ENCODE measurements at regions not wholly inside any gene's neighbourhood (a gene's known extent, or its start where the extent isn't known, plus 50 kb on each side); places are given as distances from the start of the nearest gene placed in this dataset.

DNA sequence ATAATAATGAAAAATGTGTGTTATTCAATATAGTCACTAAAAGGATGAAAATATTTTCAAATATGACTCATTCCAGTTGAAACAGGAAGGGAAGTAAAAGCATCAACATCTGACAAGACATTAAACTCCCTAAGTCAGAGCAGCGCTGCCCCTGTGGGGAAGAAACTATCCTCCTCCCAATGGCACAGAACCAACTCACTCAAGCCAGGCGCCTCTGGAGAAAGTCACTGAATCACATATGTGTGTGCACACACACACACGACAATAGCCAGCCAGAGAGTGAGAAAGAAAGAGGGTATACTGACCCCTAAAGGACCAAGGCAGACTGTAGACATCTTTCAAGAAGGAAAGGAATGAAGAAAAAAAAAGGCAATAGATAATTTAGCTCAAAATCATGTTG, 126.9 kb downstream of the SETD4 start:
- DNase-seq, result peak in 1 of 2 experiments; percentile 46

DNA sequence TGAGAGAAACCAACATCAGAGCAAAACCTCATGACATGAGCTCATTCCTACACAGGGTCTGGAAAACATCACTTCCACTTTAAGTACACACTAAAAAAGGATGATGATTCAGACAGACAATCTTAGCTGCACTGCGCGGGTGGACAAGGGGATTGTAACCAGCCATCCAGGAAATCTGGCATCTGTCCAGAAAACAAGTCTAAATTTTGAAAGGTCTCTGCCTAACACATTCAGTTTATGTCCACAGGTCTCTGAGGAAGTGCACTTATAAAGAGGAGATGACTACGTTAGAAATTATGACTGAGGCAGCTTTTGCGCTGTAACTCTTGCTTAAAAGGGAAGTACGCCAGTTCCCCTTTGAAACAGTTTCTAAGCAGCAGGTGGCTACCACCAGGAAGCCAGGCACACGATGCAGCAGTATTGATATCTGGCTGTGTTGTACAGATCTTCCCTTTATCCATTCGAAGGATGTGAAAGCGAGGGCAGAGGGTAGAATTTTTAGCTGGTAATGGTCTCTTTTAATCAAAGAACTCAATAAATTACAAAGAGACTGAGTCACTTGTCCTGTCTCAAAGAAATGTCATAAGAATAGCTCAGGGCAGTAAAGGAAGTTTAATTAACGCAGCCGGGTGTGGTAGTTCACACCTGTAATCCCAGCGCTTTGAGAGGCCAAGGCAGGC, 128.0 kb downstream of the SETD4 start:
- DNase-seq, result peak; percentile 42 to 68

DNA sequence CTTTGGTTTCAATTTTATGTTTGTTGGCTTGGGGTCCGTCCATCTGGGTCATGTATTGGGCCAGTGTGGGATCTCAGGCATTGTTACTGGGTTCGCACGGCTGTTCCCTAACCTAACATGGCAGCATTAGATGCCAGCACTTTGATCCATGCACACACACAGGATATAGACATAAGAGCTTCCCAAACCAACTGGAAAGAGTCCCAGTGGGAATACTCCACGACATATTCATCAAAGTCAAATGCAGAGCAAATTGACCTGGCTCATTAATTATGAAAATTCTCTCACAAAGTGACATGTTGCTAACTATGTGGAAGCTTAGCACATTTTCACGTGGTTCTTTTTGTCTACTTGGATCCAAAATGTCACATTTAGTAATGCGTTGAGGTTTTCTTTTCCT, 130.4 kb downstream of the SETD4 start:
- no peak for DNase-seq

DNA sequence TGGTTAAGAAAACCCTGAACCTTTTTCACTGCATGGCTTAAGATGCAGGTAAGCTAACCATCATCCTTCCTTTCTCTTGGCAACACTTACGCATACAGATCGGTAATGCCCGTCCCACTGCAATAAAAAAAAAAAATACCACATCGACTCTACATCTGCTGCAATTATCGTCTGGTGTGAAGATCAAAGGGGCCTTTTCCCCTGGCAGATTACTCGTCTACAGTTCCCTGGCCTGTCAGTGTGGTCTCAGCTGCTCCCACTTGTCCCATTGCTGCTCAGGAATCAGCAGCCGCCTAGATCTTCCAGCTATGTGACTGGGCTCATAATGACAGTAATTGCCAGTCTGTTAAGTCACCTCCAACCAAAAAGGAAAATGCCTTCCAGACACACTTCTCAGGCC, 133.1 kb downstream of the SETD4 start:
- DNase-seq, result no peak

DNA sequence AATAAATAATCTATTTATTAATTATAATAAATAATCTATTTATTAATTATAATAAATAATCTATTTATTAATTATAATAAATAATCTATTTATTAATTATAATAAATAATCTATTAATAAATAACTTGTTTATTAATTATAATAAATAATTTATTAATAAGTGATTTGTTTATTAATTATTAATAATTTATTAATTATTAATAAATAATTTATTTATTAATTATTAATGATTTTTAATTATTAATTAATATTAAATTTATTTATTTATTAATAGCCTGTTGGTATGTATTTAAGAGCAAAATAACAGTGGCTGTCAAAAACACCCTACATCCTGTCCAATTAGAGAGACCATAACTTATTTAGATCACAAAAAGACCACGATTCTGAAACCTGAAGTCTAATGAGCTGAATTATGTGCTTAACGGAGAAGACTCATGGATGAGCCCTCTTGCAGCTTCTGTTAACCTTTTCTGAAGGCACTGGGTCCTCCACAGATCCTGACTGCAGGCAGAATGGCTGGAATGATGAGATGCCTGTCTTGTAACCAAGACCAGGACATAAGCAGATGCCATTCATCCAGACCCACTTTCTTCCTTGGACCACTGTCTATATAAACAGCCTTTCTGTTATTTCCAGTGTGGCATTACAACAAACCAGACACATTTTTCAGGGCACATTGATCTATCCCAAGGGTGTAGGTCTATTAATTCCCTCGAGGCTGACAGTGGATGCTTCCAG, 134.2 kb downstream of the SETD4 start:
- DNase-seq, result no peak

DNA sequence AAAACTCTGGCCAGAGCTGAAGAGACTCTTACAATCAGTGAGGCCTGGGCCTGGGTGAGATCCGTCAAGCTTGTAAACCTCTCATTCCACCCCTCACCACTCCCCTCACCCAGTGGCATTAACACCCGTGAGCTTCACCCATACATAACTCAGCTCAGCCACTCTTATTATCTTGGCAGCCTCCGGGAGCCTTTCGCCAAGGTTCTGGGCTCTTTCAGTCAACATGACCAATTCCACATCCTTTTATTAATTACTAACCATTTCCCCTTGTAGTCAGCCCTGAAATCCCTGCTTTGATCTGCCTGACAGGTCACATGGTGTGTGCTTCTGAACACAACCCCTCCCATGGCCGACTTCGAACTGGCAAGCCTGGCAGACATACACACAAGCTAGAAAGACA, 134.8 kb downstream of the SETD4 start:
- no peak for DNase-seq

DNA sequence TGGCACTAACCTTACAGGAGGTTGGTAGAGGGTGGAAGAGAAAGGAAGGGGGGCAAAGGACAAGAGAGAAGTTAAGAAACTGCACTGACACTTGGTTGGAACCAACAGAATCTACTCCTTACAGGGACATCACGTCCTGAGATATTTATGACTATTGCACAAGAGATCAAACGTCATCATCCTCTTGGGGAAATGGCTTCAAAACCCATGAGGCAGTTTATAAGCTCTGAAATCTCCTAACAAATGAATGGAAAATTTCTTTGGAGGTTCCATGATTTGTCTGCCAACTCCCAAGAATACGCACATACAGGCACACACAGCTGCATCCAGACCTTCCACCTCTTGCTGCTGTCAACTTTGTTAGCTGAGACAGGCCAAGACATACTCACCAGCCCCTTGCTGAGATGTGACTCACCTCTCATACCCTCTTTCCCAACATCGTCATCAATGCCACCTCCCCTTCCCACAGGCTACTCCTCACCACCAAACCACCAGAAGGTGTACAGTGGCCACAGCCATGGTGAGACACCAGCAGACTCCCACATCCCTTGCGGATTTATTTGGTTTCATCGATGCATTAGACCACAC, 135.5 kb downstream of the SETD4 start:
- DNase-seq, result no peak

DNA sequence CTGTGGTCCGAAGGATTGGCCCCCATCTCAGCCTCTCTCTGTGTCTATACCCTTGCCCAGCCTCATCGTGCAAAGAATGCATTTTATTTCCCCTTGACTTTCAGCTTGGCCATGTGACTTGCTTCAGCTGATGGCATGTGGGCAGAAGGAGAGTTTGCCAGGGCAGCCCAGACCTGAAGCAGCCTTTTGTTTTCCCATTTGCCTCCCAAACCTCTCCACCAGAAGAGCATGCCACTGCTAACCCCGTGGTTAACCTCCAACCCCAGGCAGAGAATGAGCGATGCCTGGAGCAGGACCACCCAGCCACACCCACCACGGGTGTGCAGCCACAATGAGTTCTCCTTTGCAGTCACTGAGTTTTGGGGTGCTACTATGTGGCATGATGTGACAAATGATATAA, 136.4 kb downstream of the SETD4 start:
- no peak for DNase-seq

DNA sequence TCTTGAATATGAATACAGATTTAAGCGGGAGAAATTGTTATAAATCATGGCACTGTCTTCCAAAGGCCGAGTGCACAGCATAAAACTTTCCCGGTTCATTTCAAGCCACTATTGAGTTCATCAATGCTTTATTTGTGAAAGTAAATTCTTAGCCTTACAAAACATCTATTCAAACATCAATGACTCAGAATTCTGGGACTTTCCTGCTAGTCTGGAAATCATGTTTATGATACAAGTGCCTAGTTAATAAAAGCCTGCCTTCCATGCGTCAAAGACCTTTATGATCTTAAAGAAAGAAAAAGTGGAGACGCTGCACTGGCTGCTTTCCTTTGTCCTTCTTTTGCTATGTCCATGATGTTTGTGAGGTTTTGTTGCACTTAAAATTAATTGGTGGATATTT, 137.7 kb downstream of the SETD4 start:
- no peak for DNase-seq

DNA sequence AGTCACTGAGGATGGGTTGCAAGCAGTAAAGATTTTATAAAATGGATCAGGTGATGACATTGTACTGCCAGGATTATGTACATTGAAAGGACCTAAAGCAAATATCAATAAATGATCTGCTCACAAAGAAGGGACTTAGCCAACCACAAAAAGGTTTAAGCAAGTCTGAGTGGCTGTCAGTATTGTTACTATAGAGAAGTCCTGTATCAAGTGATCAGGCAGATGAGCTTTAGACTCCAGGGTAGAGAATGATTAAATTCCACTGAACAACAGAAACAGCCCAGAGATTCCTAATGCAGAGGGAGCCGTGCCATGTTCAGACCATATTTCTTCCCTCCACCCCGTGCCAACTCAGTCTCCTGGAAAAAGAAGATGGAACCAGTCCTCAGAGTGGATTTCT, 138.9 kb downstream of the SETD4 start:
- DNase-seq, result no peak

DNA sequence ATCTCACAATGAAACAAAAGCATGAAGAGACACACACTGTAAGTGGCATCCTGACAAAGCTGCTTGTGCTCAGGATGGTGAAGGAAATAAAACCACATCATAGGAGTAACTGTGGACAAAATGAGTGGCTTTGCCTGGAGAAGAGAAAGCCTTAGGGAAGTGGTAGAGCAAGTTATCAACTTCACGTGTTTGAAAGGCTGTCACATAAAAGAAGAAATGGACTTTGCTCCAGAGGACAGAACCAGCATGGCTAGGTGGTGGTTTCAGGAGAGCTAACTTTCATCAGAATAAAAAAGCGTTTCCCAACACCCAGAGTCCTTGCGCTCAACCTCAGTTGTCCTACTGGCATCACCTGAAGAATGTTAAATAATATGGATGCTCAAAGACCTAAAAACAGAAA, 139.9 kb downstream of the SETD4 start:
- no peak for DNase-seq

DNA sequence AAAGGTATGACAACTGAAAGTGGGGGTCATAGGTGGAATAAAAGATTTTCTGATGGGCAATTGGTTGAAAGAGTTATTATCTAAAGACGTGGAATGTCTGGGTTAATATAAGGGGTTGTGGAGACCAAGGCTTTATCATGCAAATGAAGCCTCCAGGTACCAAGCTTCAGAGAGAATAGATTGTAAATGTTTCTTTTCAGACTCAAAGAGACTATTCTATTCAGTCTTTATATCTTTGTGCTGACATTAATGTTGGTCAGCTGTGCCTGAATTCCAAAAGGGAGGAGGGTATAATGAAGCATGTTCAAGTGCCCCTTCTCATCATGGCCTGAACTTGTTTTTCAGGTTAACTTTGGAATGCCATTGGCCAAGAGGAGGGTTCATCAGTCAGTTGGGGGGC, 145.3 kb downstream of the SETD4 start:
- no peak for DNase-seq

DNA sequence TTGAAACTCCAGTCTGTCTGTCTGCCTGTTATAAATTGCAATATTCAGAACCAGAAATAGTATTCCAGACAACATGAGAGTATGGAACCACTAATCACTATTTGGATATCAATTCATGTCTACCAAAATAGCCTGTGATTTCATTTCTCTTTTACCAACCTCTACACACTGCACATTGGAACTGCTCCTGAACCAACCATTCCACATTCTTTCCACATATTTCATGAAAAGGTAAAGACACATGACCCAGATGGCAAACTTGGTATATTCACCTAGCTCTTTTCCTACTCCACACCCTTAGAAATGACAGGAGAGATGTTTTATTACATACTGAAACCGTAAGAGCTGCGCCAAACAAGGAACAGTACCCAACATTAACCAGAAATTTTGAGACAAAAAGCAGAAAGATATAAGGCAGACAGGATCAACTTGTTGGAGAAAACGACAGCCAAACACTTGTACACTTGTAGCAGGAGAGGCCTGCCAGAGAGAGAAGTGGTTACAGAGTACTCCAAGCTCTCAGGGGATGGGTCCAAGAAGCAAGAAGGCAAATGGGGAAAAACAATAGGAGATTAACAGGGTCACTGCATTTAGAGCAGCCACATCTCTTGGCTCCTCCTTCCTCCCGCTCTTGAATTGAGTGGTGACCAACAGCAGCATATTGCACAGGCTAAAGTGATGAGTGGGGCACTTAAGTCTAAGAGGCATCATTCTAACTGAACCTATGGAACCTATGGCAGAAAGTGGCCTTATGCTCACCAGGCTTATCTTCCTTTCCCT, 148.7 kb downstream of the SETD4 start:
- DNase-seq, result no peak

DNA sequence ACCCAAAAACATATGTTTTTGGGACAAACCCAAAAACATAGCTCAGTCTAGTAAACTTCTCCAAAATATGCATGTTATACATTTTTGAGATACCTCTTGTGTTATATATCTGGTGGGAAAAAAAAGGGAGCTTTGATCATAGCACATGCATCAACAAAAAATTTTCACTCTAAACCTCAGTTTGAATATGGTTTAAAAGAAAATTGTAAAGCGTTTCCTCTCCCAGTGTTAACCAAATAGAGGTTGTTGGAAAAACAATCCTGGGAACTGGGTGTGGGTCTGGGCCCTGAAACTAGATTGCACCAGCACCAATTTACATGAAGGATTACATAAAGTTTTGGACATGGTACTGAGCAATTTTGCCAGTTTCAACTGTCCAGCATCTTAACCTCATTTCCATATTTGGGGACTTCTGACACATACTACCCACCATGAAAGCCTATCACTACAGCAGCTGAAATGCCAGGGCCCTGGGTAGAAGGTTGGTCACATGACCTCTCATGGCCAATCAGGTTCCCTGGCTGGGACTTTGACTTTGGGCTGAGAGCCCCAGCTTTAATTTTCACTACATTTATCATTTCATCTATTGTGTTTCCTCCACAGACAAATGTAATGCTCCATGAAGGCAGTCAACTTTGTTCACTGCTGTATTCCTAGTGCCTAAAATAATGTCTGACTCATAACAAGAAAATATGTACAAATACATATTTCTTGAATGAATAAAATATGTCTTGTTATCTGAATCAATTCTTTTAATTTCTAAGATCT, 150.7 kb downstream of the SETD4 start:
- no peak for DNase-seq

DNA sequence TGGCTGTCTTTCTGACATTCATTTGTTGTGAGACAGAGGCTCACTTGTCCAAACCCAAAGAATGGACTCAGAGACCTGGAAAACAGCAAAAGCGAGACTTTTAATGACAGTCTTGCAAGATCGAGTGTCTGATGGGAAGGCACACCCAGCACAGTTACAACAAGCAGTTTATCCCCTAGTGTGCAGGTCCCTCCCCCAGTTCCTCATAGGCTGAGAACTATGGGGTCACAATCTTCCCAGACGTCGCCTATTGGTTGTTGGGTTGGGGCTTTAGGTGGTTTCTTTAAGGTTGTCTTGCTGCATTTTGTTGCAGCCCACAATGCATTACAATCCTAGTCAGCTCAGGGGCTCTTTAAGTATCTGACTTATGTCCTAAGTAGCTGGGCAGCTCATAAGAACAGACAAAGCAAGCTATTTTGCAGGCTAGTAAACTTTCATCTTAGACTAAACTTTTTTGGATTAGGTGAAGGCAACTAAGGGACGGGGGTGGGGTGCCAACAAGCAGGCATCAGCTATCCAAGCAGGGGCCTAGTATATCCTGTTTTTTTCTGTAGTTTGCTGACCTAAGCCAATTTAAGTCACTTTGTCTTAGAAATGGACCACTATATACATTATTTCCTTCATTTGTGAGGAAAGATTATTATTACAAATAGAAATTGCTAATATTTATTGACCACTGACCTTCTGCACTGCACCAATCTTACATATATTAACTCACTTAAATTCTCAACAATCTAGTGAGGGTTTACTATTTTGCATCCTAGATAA, 151.8 kb downstream of the SETD4 start:
- no peak for DNase-seq

DNA sequence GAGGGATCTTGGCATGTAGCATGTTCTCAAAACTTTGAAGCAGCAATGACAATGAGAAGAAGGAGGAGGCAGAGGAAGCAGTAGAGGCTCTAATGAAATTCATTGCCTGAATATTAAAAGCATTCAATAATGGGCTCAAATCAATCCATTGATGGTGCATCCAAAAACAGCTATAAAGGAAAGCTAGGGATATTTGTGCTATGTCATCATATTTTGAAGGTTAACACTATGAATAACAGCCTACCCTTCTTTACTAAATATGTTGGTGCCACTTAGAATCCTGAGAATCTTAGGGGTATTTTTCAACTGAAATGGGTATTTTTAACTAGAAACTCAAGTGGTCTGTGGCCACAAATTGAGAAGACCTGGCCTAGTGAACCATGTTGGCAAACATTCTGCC, 153.7 kb downstream of the SETD4 start:
- no peak for DNase-seq

DNA sequence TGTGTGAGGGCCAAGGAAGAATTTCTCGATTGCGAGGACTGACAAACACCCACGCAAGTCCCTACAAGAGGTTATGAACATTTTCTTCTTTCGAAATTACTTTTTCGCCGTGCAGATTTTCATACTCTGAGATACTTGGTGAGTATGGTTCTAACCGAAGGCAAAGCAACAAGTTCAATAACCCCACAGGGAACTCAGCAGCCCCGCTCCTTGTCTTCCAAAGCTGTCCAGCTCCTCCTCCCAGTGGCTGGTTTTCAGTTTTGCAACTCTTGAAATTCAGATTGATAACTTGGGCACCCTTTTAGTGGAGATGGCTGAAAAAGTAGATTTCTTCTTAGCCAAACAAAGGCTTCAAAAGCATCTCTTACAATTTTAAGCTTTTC, 154.4 kb downstream of the SETD4 start:
- no peak for DNase-seq

DNA sequence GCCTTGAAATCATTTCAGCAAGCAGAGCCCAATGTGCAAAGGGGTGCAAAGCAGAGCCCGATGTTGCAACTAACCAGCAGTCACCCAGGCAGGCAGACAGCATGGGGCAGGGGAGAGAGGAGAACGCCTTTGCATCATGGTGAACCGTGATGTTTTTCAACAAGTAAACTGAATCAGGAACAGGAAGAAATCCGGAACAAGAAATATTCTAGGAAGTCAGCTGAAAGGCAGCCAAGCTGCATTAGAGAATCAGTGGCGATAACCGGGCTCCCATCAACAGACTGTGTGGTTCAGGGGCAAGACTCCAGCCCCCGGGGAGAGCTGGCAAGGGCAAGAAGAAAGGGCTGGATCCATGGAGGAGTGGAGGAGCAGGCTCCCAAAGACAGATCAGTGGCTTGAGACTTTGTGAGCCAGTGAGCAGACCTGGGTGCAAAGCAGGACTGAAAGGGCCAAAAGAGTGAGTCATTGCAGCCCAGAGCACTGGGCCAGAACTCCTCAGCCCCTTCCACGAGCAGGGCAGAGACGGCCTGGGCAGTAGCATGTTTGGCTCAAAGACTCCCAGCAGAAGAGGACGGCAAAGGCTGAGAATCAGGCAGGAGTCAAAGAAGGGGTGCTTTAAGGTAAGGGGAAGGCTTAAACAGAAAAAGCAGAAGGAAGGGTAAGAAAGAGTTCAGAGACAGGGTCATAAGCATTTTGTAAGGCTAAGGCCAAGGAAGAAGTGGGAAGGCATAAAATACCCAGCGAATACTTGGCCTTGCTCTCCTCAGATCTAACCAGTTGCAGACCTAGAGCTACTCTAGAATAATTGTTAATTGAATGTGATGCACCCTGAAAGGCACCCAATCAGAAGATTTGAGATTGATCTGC, 155.0 kb downstream of the SETD4 start:
- DNase-seq, result no peak

DNA sequence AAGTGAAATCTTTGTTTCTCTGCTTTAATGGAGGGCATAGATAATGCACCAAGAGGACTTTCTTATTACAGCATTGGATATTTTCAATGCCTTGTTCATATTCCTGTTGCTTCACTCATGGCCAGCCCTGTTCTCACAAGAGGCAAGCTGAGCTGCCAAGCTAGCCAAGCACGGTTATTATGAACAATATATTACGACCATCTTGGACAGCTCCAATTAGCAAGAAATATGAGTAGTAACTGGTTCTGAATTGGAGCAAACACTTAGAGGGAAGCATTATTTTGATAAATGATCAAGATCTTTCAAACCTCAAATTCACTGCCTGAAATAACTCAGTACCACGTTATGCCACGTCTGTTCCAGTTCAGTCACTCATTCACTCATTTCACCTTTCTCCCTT, 159.8 kb downstream of the SETD4 start:
- DNase-seq, result no peak

DNA sequence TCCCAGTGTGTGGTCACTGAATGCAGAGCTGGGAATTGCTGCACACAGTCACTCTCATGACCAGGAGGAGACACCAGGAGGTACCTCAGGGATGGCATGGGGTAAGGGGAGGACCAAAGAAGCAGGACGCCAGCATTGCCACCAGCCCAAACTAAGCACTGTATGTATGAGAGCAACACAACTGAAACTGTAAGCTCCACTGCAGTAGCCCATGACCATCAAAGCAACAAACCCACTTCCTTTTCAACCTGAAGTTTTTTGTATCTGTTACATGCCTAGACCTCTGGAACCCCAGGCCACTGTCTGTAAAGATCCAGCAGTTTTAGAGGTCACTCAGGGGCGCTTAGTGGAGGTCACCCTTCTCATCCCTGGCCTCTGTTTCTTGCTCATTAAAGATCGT, 164.3 kb downstream of the SETD4 start:
- no peak for DNase-seq

DNA sequence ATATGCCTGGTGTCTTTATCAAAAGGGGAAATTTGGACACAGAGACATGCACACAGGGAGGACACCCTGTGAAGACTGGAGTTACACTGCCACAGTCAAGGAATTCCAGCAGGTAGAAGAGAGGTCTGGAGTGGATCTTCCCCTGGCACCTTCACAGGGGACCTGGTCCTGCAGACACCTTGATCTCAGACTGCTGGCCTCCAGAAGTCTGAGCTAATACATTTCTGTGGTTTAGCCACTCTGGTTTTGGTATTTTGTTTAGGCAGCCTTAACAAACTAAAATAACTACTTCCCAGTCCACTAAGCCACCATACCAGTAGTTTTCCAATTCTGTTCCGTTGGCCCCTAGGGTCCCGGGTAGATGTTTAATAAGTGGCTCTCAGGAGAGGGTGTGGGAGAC, 164.7 kb downstream of the SETD4 start:
- DNase-seq, result no peak
